ENCODE measurements at regions not wholly inside any gene's neighbourhood (a gene's known extent, or its start where the extent isn't known, plus 50 kb on each side); places are given as distances from the start of the nearest gene placed in this dataset.

DNA sequence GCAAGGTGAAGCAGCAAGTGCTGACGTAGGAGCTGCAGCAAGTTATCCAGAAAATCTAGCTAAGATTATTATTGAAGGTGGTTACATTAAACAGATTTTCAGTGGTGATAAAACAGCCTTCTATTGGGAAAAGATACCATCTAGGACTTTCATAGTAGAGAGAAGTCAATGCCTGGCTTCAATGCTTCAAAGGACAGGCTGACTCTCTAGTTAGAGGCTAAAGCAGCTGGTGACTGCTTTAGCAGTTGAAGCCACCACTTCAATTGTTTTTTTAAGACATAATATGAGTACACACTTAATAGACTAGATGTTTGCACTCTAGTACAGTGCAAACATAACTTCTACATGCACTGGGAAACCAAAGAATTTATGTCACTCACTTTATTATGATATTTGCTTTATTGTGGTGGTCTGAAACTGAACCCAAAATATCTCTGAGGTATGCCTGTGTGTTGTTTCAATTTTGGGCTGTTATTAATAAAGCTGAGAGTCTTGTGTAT lies 1026.9 kb upstream of the FOXG1 start:
- TF ChIP-seq FOXA1 (IDR thresholded peaks at IDR 0.05), result no peak
- TF ChIP-seq ELF4 (IDR thresholded peaks at IDR 0.05), result no peak
- no peak for TF ChIP-seq CTBP1 (IDR thresholded peaks at IDR 0.05; ENCODE audit: borderline replicate concordance)
- no peak for TF ChIP-seq L3MBTL2 (conservative IDR thresholded peaks at IDR 0.05)
- no peak for TF ChIP-seq FOXM1 (IDR thresholded peaks at IDR 0.05; ENCODE audit: borderline replicate concordance)
- no peak for TF ChIP-seq HDGF (IDR thresholded peaks at IDR 0.05; ENCODE audit: borderline replicate concordance)
- no peak for TF ChIP-seq ZNF384 (IDR thresholded peaks at IDR 0.05)
- TF ChIP-seq, protein P1, sequence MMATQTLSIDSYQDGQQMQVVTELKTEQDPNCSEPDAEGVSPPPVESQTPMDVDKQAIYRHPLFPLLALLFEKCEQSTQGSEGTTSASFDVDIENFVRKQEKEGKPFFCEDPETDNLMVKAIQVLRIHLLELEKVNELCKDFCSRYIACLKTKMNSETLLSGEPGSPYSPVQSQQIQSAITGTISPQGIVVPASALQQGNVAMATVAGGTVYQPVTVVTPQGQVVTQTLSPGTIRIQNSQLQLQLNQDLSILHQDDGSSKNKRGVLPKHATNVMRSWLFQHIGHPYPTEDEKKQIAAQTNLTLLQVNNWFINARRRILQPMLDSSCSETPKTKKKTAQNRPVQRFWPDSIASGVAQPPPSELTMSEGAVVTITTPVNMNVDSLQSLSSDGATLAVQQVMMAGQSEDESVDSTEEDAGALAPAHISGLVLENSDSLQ (IDR thresholded peaks at IDR 0.05), result no peak
- no peak for TF ChIP-seq LEF1 (IDR thresholded peaks at IDR 0.05; ENCODE audit: borderline replicate concordance)
- no peak for TF ChIP-seq NFRKB (IDR thresholded peaks at IDR 0.05)
- no peak for TF ChIP-seq SP1 (IDR thresholded peaks at IDR 0.05)
- no peak for TF ChIP-seq SUZ12 (IDR thresholded peaks at IDR 0.05)
- TF ChIP-seq FOXK2 (IDR thresholded peaks at IDR 0.05), result no peak
- no peak for TF ChIP-seq BHLHE40 (IDR thresholded peaks at IDR 0.05; ENCODE audit: borderline replicate concordance)

All from HEK293T (cell line).